ENCODE measurements at regions not wholly inside any gene's neighbourhood (a gene's known extent, or its start where the extent isn't known, plus 50 kb on each side); places are given as distances from the start of the nearest gene placed in this dataset.

DNA sequence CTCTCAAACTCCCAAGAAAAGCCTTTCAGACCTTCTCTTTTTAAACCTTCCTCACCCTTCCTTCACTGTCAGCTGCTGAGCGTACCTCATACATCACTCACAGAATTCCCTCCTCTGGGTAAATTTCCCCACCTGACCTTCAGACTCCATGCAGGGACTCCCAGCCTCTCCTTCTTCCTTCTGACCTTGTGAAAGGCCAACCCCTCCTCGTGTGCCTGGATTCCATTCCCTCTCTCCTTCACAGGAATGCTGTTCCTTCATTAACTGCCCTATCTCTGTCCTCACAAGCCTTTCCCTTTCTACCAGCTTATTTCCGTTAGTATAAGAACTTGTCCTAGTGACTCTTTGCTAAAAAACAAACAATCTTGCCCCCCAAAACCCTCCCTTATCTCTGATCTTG lies 69.7 kb upstream of the MME start:
- Histone ChIP-seq H3K9me3 (ENCODE audit: control insufficient read depth in 4 of 4, insufficient read depth in 3 of 4, low read length in 3 of 4) (no peaks in the 10 kb centered on the region), H3K27me3 (ENCODE audit: control insufficient read depth in 3 of 3, insufficient read depth in 3 of 3, low read length in 2 of 3) (no peaks in the 10 kb centered on the region), H3K4me3 (no peak overlapping the region), H3K36me3 (ENCODE audit: control insufficient read depth in 4 of 4, insufficient read depth in 4 of 4, low read length in 4 of 4) (no peaks in the 10 kb centered on the region), H3K9ac (ENCODE audit: insufficient read depth in 1 of 2, low read length in 2 of 2) (no peak overlapping the region), H3K4me1 (ENCODE audit: control insufficient read depth in 5 of 5, insufficient read depth in 5 of 5, low read length in 5 of 5) (no peaks in the 10 kb centered on the region), H3K27ac (ENCODE audit: low read depth in 1 of 2, low read length in 1 of 2) (no peak overlapping the region)
- WGBS, 2 donors, result 65 to 78% methylated on average over 3 of the region's 3 CpGs
- TF ChIP-seq, protein P1, sequence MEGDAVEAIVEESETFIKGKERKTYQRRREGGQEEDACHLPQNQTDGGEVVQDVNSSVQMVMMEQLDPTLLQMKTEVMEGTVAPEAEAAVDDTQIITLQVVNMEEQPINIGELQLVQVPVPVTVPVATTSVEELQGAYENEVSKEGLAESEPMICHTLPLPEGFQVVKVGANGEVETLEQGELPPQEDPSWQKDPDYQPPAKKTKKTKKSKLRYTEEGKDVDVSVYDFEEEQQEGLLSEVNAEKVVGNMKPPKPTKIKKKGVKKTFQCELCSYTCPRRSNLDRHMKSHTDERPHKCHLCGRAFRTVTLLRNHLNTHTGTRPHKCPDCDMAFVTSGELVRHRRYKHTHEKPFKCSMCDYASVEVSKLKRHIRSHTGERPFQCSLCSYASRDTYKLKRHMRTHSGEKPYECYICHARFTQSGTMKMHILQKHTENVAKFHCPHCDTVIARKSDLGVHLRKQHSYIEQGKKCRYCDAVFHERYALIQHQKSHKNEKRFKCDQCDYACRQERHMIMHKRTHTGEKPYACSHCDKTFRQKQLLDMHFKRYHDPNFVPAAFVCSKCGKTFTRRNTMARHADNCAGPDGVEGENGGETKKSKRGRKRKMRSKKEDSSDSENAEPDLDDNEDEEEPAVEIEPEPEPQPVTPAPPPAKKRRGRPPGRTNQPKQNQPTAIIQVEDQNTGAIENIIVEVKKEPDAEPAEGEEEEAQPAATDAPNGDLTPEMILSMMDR (IDR thresholded peaks at IDR 0.05; ENCODE audit: control extremely low read depth, extremely low read depth), result no peak
- no peak for DNase-seq
- ATAC-seq (ENCODE audit: insufficient read depth, low FRiP score), result no peak

- ATAC-seq (ENCODE audit: insufficient read depth, low FRiP score) (no peak), DNase-seq (no peak)
- TF ChIP-seq, protein P1 (IDR thresholded peaks at IDR 0.05; ENCODE audit: control extremely low read depth, extremely low read depth), result no peak
- H3K9ac ChIP-seq (ENCODE audit: insufficient read depth in 1 of 2, low read length in 2 of 2), result no peak overlapping the region
- H3K27me3 ChIP-seq (ENCODE audit: control insufficient read depth in 3 of 3, insufficient read depth in 3 of 3, low read length in 2 of 3), result no peaks in the 10 kb centered on the region
- no peaks in the 10 kb centered on the region for H3K4me1 ChIP-seq (ENCODE audit: control insufficient read depth in 5 of 5, insufficient read depth in 5 of 5, low read length in 5 of 5)
- 90% methylated on average over 2 of the region's 2 CpGs for WGBS, 2 donors
- no peaks in the 10 kb centered on the region for H3K36me3 ChIP-seq (ENCODE audit: control insufficient read depth in 4 of 4, insufficient read depth in 4 of 4, low read length in 4 of 4)
- H3K27ac ChIP-seq (ENCODE audit: low read depth in 1 of 2, low read length in 1 of 2), result no peak overlapping the region
- no peaks in the 10 kb centered on the region for H3K9me3 ChIP-seq (ENCODE audit: control insufficient read depth in 4 of 4, insufficient read depth in 3 of 4, low read length in 3 of 4)
- H3K4me3 ChIP-seq, result no peak overlapping the region
These were observed 70.9 kb upstream of the MME start for GRCh38 chr3:155009217-155009616.

DNA sequence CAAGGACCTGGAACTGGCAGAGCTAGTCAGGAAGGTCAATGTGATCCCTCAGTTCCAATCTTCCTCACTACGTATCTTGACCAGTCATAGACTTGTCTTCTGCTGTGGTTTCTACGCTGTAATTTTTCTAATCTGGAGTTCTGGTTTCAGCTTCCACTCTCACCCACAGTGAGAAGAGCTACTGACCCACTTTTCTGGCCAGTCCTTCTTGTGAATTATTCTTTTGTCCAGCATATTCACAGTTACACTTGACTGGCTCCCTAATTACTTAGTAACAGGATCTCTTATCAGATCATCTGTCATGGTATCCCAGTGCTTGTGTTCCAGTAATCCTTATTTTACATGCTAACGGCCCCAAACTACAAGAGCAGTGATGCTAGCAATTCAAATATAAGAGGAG lies 72.4 kb upstream of the MME start:
- Histone ChIP-seq H3K27me3 (ENCODE audit: control insufficient read depth in 3 of 3, insufficient read depth in 3 of 3, low read length in 2 of 3) (no peaks in the 10 kb centered on the region), H3K9ac (ENCODE audit: insufficient read depth in 1 of 2, low read length in 2 of 2) (no peak overlapping the region), H3K4me1 (ENCODE audit: control insufficient read depth in 5 of 5, insufficient read depth in 5 of 5, low read length in 5 of 5) (no peaks in the 10 kb centered on the region), H3K27ac (ENCODE audit: low read depth in 1 of 2, low read length in 1 of 2) (no peak overlapping the region), H3K4me3 (no peak overlapping the region), H3K9me3 (ENCODE audit: control insufficient read depth in 4 of 4, insufficient read depth in 3 of 4, low read length in 3 of 4) (no peaks in the 10 kb centered on the region), H3K36me3 (ENCODE audit: control insufficient read depth in 4 of 4, insufficient read depth in 4 of 4, low read length in 4 of 4) (no peaks in the 10 kb centered on the region)
- TF ChIP-seq, protein P1 (IDR thresholded peaks at IDR 0.05; ENCODE audit: control extremely low read depth, extremely low read depth), result no peak
- no peak for ATAC-seq (ENCODE audit: insufficient read depth, low FRiP score)
- DNase-seq, result no peak
- 72 to 82% methylated on average over 3 of the region's 3 CpGs for WGBS, 2 donors

- ATAC-seq (ENCODE audit: insufficient read depth, low FRiP score) (no peak), DNase-seq (no peak)
- Histone ChIP-seq H3K4me3 (no peak overlapping the region), H3K27me3 (ENCODE audit: control insufficient read depth in 3 of 3, insufficient read depth in 3 of 3, low read length in 2 of 3) (no peaks in the 10 kb centered on the region), H3K9ac (ENCODE audit: insufficient read depth in 1 of 2, low read length in 2 of 2) (no peak overlapping the region), H3K36me3 (ENCODE audit: control insufficient read depth in 4 of 4, insufficient read depth in 4 of 4, low read length in 4 of 4) (no peaks in the 10 kb centered on the region), H3K27ac (ENCODE audit: low read depth in 1 of 2, low read length in 1 of 2) (no peak overlapping the region), H3K4me1 (ENCODE audit: control insufficient read depth in 5 of 5, insufficient read depth in 5 of 5, low read length in 5 of 5) (no peaks in the 10 kb centered on the region), H3K9me3 (ENCODE audit: control insufficient read depth in 4 of 4, insufficient read depth in 3 of 4, low read length in 3 of 4) (no peaks in the 10 kb centered on the region)
- TF ChIP-seq, protein P1 (IDR thresholded peaks at IDR 0.05; ENCODE audit: control extremely low read depth, extremely low read depth), result no peak
- WGBS, 2 donors, result 30 to 60% methylated on average over 7 of the region's 7 CpGs
These were observed 78.7 kb upstream of the MME start for GRCh38 chr3:155001289-155002010.
